Ishikawa (cell line): ENCODE measurements at regions not wholly inside any gene's neighbourhood (a gene's known extent, or its start where the extent isn't known, plus 50 kb on each side); places are given as distances from the start of the nearest gene placed in this dataset.

Experiments
- MAX ChIP-seq: IDR thresholded peaks from 2 replicates; pipeline ENCODE4 v1.6.1; 2012
- REST ChIP-seq: IDR thresholded peaks from 2 replicates; pipeline ENCODE4 v1.6.1; 2012; ENCODE audit warnings: low read depth, mild to moderate bottlenecking
- YY1 ChIP-seq: IDR thresholded peaks from 2 replicates; pipeline ENCODE4 v1.6.1; 2012; ENCODE audit warnings: low read depth

- TF ChIP-seq YY1 = no peak
- TF ChIP-seq REST = no peak
- TF ChIP-seq MAX = no peak
Observed at GRCh38 chrX:124275182-124275894, 57.1 kb upstream of the TEX13D start.
